H1 (cell line): ENCODE measurements at regions not wholly inside any gene's neighbourhood (a gene's known extent, or its start where the extent isn't known, plus 50 kb on each side); places are given as distances from the start of the nearest gene placed in this dataset.
A peak's percentile ranks its signal among the peaks of the same experiment; 100 is the strongest.

Source experiments
- CTCF ChIA-PET: fragments of 300-600 bp; sonication (Branson Sonifier 250); formaldehyde crosslinking; loops from one replicate; lab custom pipeline; 2021; ENCODE audit not compliant: partially characterized antibody; lab: Charles Lee
- POLR2A ChIA-PET: fragments of 300-600 bp; sonication (Branson Sonifier 250); formaldehyde crosslinking; loops from one replicate; lab custom pipeline; 2021; ENCODE audit warnings: inconsistent platforms; ENCODE audit not compliant: partially characterized antibody; lab: Charles Lee
- DNase-seq, 2 experiments: peaks; one replicate each; pipeline versions ENCODE4 v3.0.0 to v3.0.0-alpha.2; 2010 to 2022; ENCODE audit warnings: low spot score in 2 of 2, low read depth in 1 of 2, mixed read lengths in 1 of 2
- FAIRE-seq: peaks from 2 replicates; lab custom pipeline; 2011; peaks lifted over from hg19 to GRCh38; lab: Jason Lieb, UNC
- H2AFZ ChIP-seq: 2 replicates; pipeline ENCODE4 v1.8.1; 2012; ENCODE audit warnings: low read length, inconsistent platforms
- H2AK5ac ChIP-seq: 2 replicates; pipeline ENCODE4 v1.6.1; 2013; ENCODE audit warnings: low read depth, low read length
- H2BK120ac ChIP-seq: replicated peaks from 2 replicates; pipeline ENCODE3; 2013; ENCODE audit warnings: low read depth, low read length, inconsistent platforms
- H2BK12ac ChIP-seq: 2 replicates; pipeline ENCODE4 v1.6.1; 2013; ENCODE audit warnings: low read depth, low read length
- H2BK15ac ChIP-seq: 2 replicates; pipeline ENCODE4 v1.6.1; 2013; ENCODE audit warnings: low read length
- H2BK20ac ChIP-seq: 2 replicates; pipeline ENCODE4 v1.6.1; 2013; ENCODE audit warnings: low read length
- H2BK5ac ChIP-seq: 2 replicates; pipeline ENCODE4 v1.6.1; 2013; ENCODE audit warnings: low read depth, low read length
- H3K14ac ChIP-seq: 2 replicates; pipeline ENCODE4 v1.6.1; 2013; ENCODE audit warnings: inconsistent platforms; ENCODE audit not compliant: insufficient read length
- H3K18ac ChIP-seq: 2 replicates; pipeline ENCODE4 v1.6.1; 2013; ENCODE audit warnings: low read length; ENCODE audit errors: extremely low read depth
- H3K23ac ChIP-seq: 2 replicates; pipeline ENCODE4 v1.6.1; 2013; ENCODE audit warnings: inconsistent platforms; ENCODE audit not compliant: insufficient read length
- H3K23me2 ChIP-seq: 2 replicates; pipeline ENCODE4 v1.6.1; 2013; ENCODE audit warnings: low read depth, low read length
- H3K27ac ChIP-seq: 2 replicates; pipeline ENCODE4 v1.6.1; 2011; ENCODE audit warnings: low read depth, low read length, inconsistent platforms
- H3K27me3 ChIP-seq, 4 experiments: replicated peaks in 1 of 4; 1 replicate in 1 of 4; 2 replicates in 3 of 4; pipeline versions ENCODE4 v1.6.1 to v1.8.1; 2011 to 2013; ENCODE audit warnings: low read length in 3 of 4, mild to moderate bottlenecking in 3 of 4, inconsistent platforms in 2 of 4, mixed read lengths in 2 of 4, moderate library complexity in 1 of 4; ENCODE audit not compliant: control insufficient read depth in 3 of 4, insufficient read depth in 3 of 4; ENCODE audit errors: extremely low read depth in 1 of 4
- H3K36me3 ChIP-seq, 4 experiments: 2 replicates each; pipeline versions ENCODE4 v1.6.1 to v1.8.1; 2011 to 2013; ENCODE audit warnings: mild to moderate bottlenecking in 4 of 4, low read length in 3 of 4, moderate library complexity in 2 of 4, control low read depth in 1 of 4, inconsistent platforms in 1 of 4; ENCODE audit not compliant: insufficient read depth in 4 of 4, control insufficient read depth in 2 of 4
- H3K4ac ChIP-seq: replicated peaks from 2 replicates; pipeline ENCODE3; 2013; ENCODE audit warnings: low read length, low read depth, mixed read lengths, inconsistent platforms; ENCODE audit not compliant: insufficient read length
- H3K4me1 ChIP-seq, 4 experiments: replicated peaks in 1 of 4; 1 replicate in 1 of 4; 2 replicates in 3 of 4; pipeline versions ENCODE4 v1.6.1 to v1.8.1; 2011 to 2013; ENCODE audit warnings: low read length in 3 of 4, inconsistent platforms in 2 of 4, mixed read lengths in 1 of 4; ENCODE audit not compliant: insufficient read depth in 4 of 4, control insufficient read depth in 3 of 4
- H3K4me2 ChIP-seq, 2 experiments: 2 replicates each; pipeline versions ENCODE4 v1.6.1 to v1.8.1; 2011 to 2013; ENCODE audit warnings: low read depth in 2 of 2, low read length in 2 of 2, control low read depth in 1 of 2, inconsistent platforms in 1 of 2, mild to moderate bottlenecking in 1 of 2; ENCODE audit not compliant: insufficient read depth in 1 of 2
- H3K4me3 ChIP-seq, 4 experiments: fragments of 200-600, 300-600 bp in 1 of 4; sonication (generic), shearing (Covaris generic), sonication (Bioruptor Twin) in 1 of 4; 2 replicates each; pipeline versions ENCODE4 v1.5.1 to v1.8.1; 2011 to 2016; ENCODE audit warnings: low read length in 4 of 4, low read depth in 3 of 4, control low read depth in 2 of 4, inconsistent platforms in 2 of 4, mild to moderate bottlenecking in 2 of 4, mixed read lengths in 1 of 4, moderate library complexity in 1 of 4; ENCODE audit not compliant: insufficient read depth in 2 of 4; ENCODE audit errors: extremely low read depth in 1 of 4
- H3K56ac ChIP-seq: replicated peaks from 2 replicates; pipeline ENCODE3; 2013; ENCODE audit warnings: low read depth, mild to moderate bottlenecking, mixed read lengths, low read length, inconsistent platforms; ENCODE audit not compliant: insufficient read length
- H3K79me1 ChIP-seq: 2 replicates; pipeline ENCODE4 v1.6.1; 2013; ENCODE audit warnings: low read depth, low read length, control low read depth
- H3K79me2 ChIP-seq, 2 experiments: 2 replicates each; pipeline versions ENCODE4 v1.6.1 to v1.8.1; 2012 to 2013; ENCODE audit warnings: low read length in 2 of 2, mild to moderate bottlenecking in 2 of 2, inconsistent platforms in 1 of 2; ENCODE audit not compliant: insufficient read depth in 2 of 2, control insufficient read depth in 1 of 2
- H3K9ac ChIP-seq, 4 experiments: replicated peaks in 1 of 4; 1 replicate in 1 of 4; 2 replicates in 3 of 4; pipeline versions ENCODE4 v1.6.1 to v1.8.1; 2011 to 2013; ENCODE audit warnings: low read depth in 3 of 4, low read length in 3 of 4, control low read depth in 2 of 4, mild to moderate bottlenecking in 2 of 4, moderate library complexity in 2 of 4, inconsistent platforms in 1 of 4; ENCODE audit errors: extremely low read depth in 1 of 4
- H3K9me3 ChIP-seq, 2 experiments: 2 replicates each; pipeline versions ENCODE4 v1.6.1 to v1.8.1; 2012 to 2013; ENCODE audit warnings: mild to moderate bottlenecking in 2 of 2, moderate library complexity in 2 of 2, control low read depth in 1 of 2, inconsistent platforms in 1 of 2, low read depth in 1 of 2, low read length in 1 of 2, mixed read lengths in 1 of 2; ENCODE audit not compliant: insufficient read depth in 2 of 2
- H4K20me1 ChIP-seq, 2 experiments: replicated peaks in 1 of 2; 2 replicates each; pipeline versions ENCODE3 to v1.8.1; 2011 to 2013; ENCODE audit warnings: inconsistent platforms in 2 of 2, low read length in 2 of 2, mild to moderate bottlenecking in 1 of 2; ENCODE audit not compliant: insufficient read depth in 2 of 2, control insufficient read depth in 1 of 2
- H4K5ac ChIP-seq: 2 replicates; pipeline ENCODE4 v1.6.1; 2013; ENCODE audit warnings: low read length, low read depth, mixed read lengths, inconsistent platforms; ENCODE audit not compliant: insufficient read length
- H4K8ac ChIP-seq: 2 replicates; pipeline ENCODE4 v1.8.0; 2013; ENCODE audit warnings: mild to moderate bottlenecking, moderate library complexity, low read length, inconsistent platforms; ENCODE audit not compliant: insufficient read depth; ENCODE audit errors: extremely low read depth
- H4K91ac ChIP-seq: replicated peaks from 2 replicates; pipeline ENCODE3; 2013; ENCODE audit warnings: low read length, mixed read lengths, inconsistent platforms; ENCODE audit not compliant: insufficient read length
- CHD1 ChIP-seq: IDR thresholded peaks from 2 replicates; pipeline ENCODE4 v1.6.1; 2012; ENCODE audit warnings: low read depth, low read length, improper control_type of control experiment
- CTBP2 ChIP-seq: IDR thresholded peaks from 2 replicates; pipeline ENCODE4 v1.7.0; 2011; ENCODE audit warnings: borderline replicate concordance, mild to moderate bottlenecking, moderate library complexity, mixed read lengths, low read length; ENCODE audit not compliant: insufficient read depth, insufficient read length
- HDAC6 ChIP-seq: IDR thresholded peaks from one replicate; pipeline ENCODE4 v1.7.1; 2012; ENCODE audit warnings: low read depth, mild to moderate bottlenecking, inconsistent platforms, low read length, moderate library complexity
- JUN ChIP-seq: IDR thresholded peaks from 2 replicates; pipeline ENCODE4 v1.6.1; 2011; ENCODE audit warnings: low read depth, mild to moderate bottlenecking, improper control_type of control experiment, low read length
- JUND ChIP-seq: IDR thresholded peaks from 2 replicates; pipeline ENCODE4 v1.6.1; 2011; ENCODE audit warnings: mild to moderate bottlenecking, improper control_type of control experiment, low read length
- KDM4A ChIP-seq: IDR thresholded peaks from one replicate; pipeline ENCODE4 v1.7.1; 2012; ENCODE audit warnings: low read depth, mild to moderate bottlenecking, moderate library complexity, low read length, inconsistent platforms; ENCODE audit not compliant: severe bottlenecking
- MAFK ChIP-seq: IDR thresholded peaks from 2 replicates; pipeline ENCODE4 v1.6.1; 2012; ENCODE audit warnings: low read depth, mild to moderate bottlenecking, improper control_type of control experiment, low read length
- PHF8 ChIP-seq: fragments of 200-600 bp; sonication (generic); conservative IDR thresholded peaks from 2 replicates; pipeline ENCODE4 v1.7.1; 2012; ENCODE audit warnings: low read depth, mild to moderate bottlenecking, inconsistent platforms, low read length, moderate library complexity
- SIRT6 ChIP-seq: IDR thresholded peaks from one replicate; pipeline ENCODE4 v1.7.1; 2012; ENCODE audit warnings: low read length, inconsistent platforms
- USF2 ChIP-seq: IDR thresholded peaks from 2 replicates; pipeline ENCODE4 v1.6.1; 2011; ENCODE audit warnings: low read length, improper control_type of control experiment
- WGBS, 2 experiments: shearing (Covaris generic) in 1 of 2; methylation state at CpG; one replicate each; pipeline versions ENCODE4 v1.1.6 to v1.1.7; 2013 to 2015; ENCODE audit warnings: low lambda C conversion rate in 2 of 2, mixed read lengths in 2 of 2, inconsistent platforms in 1 of 2, low coverage in 1 of 2, missing lambda C conversion rate in 1 of 2; ENCODE audit not compliant: insufficient replicate concordance in 2 of 2, insufficient coverage in 1 of 2, insufficient read length in 1 of 2; ENCODE audit errors: extremely low coverage in 1 of 2, missing lambda C conversion rate in 1 of 2; 5-methylcytosine and 5-hydroxymethylcytosine counted together
- TF ChIP-seq, protein P1 (sequence below): IDR thresholded peaks from 2 replicates; pipeline ENCODE4 v1.6.1; 2012; ENCODE audit warnings: low read length, inconsistent platforms

- Histone ChIP-seq H4K91ac (no peak overlapping the region), H2BK5ac (no peak overlapping the region), H3K9ac (no peak overlapping the region), H3K23ac (no peak overlapping the region), H3K36me3 (no peaks in the 10 kb centered on the region; a peak in 1 of 8 replicates), H3K4me2 (no peak overlapping the region), H3K18ac (no peak overlapping the region), H3K4me1 (peaks cover 2 to 4% (median 3%) of the 10 kb centered on the region in 4 experiments; a peak in 3 of 7 replicates), H3K79me2 (no peaks in the 10 kb centered on the region), H2AFZ (0 out of 2 replicates have a peak overlapping the region, but pooled peaks have one; percentile 24), H2AK5ac (no peak overlapping the region), H3K14ac (no peak overlapping the region), H3K27ac (no peak overlapping the region), H4K8ac (no peak overlapping the region), H3K23me2 (no peaks in the 10 kb centered on the region), H4K20me1 (no peaks in the 10 kb centered on the region), H2BK15ac (no peak overlapping the region), H3K27me3 (no peaks in the 10 kb centered on the region), H3K4ac (no peak overlapping the region), H3K79me1 (no peaks in the 10 kb centered on the region), H2BK120ac (no peak overlapping the region), H3K9me3 (no peaks in the 10 kb centered on the region), H2BK20ac (no peak overlapping the region), H2BK12ac (no peak overlapping the region), H4K5ac (no peak overlapping the region), H3K4me3 (no peak overlapping the region), H3K56ac (no peak overlapping the region)
- TF ChIP-seq KDM4A: no peak
- no peak for TF ChIP-seq SIRT6
- TF ChIP-seq USF2: no peak
- TF ChIP-seq, protein P1, sequence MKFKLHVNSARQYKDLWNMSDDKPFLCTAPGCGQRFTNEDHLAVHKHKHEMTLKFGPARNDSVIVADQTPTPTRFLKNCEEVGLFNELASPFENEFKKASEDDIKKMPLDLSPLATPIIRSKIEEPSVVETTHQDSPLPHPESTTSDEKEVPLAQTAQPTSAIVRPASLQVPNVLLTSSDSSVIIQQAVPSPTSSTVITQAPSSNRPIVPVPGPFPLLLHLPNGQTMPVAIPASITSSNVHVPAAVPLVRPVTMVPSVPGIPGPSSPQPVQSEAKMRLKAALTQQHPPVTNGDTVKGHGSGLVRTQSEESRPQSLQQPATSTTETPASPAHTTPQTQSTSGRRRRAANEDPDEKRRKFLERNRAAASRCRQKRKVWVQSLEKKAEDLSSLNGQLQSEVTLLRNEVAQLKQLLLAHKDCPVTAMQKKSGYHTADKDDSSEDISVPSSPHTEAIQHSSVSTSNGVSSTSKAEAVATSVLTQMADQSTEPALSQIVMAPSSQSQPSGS: no peak
- TF ChIP-seq HDAC6: no peak
- no peak for TF ChIP-seq JUN
- no peak for TF ChIP-seq MAFK
- TF ChIP-seq PHF8: no peak
- no peak for TF ChIP-seq JUND
- TF ChIP-seq CHD1: no peak
- no peak for TF ChIP-seq CTBP2
- WGBS, 2 experiments: 75% methylated on average over 3 of the region's 3 CpGs; no CpG with 5 or more reads in 1 of the 2 experiments
- POLR2A ChIA-PET: no interaction called here
- FAIRE-seq: peak; percentile 13
- CTCF ChIA-PET: no interaction called here
- DNase-seq: no peak
Measured at GRCh38 chr19:28454083-28454482, 758.9 kb downstream of the UQCRFS1 start.
